ENCODE measurements at regions not wholly inside any gene's neighbourhood (a gene's known extent, or its start where the extent isn't known, plus 50 kb on each side); places are given as distances from the start of the nearest gene placed in this dataset.

- H3K4me3 ChIP-seq (ENCODE audit: low read depth in 2 of 2, low read length in 2 of 2) = no peak overlapping the region
- H3K27ac ChIP-seq (ENCODE audit: low read length) = no peak overlapping the region; the same call in 1 of the 2 replicates
- ChIA-PET POLR2A (no interaction called here), CTCF (no interaction called here)
- no peaks in the 10 kb centered on the region for H3K9me3 ChIP-seq (ENCODE audit: control insufficient read depth, insufficient read depth, low read depth, low read length)
- no peak for ATAC-seq
- DNase-seq (ENCODE audit: low read depth, low spot score) = no peak
- H3K27me3 ChIP-seq (ENCODE audit: control insufficient read depth, insufficient read depth, low read length) = no peaks in the 10 kb centered on the region
- H3K4me1 ChIP-seq (ENCODE audit: control insufficient read depth, insufficient read depth, low read length) = no peaks in the 10 kb centered on the region
- intact Hi-C loops (cut with micrococcal nuclease; ENCODE audit: unreplicated experiment) = no loop called here
- no peak for TF ChIP-seq TCF7L2 (IDR thresholded peaks at IDR 0.05; ENCODE audit: low read depth, low read length)
- no peak for TF ChIP-seq REST (IDR thresholded peaks at IDR 0.05; ENCODE audit: insufficient read depth in 1 of 2, low read depth in 2 of 2, low read length in 1 of 2)
- TF ChIP-seq CTCF (IDR thresholded peaks at IDR 0.05) = no peak
- TF ChIP-seq SIN3A (IDR thresholded peaks at IDR 0.05; ENCODE audit: borderline replicate concordance, insufficient read depth, low read depth, low read length) = no peak
- no peak for TF ChIP-seq POLR2AphosphoS5 (IDR thresholded peaks at IDR 0.05; ENCODE audit: low read depth, low read length)
- in situ Hi-C loops (cut with HindIII; ENCODE audit: low pct_unique_long_range_greater_than_20kb, low sequenced_read_pairs) = no loop called here
- no peaks in the 10 kb centered on the region for H3K36me3 ChIP-seq (ENCODE audit: control insufficient read depth, insufficient read depth, low read length)
- no TSS peak for BruUV-seq (replicated peaks)
Measured at GRCh38 chr9:115689331-115689730, 464.3 kb upstream of the PAPPA start.

- TF ChIP-seq TCF7L2 (IDR thresholded peaks at IDR 0.05; ENCODE audit: low read depth, low read length) = no peak
- no peak for TF ChIP-seq SIN3A (IDR thresholded peaks at IDR 0.05; ENCODE audit: borderline replicate concordance, insufficient read depth, low read depth, low read length)
- no peak for TF ChIP-seq POLR2AphosphoS5 (IDR thresholded peaks at IDR 0.05; ENCODE audit: low read depth, low read length)
- no peak for TF ChIP-seq REST (IDR thresholded peaks at IDR 0.05; ENCODE audit: insufficient read depth in 1 of 2, low read depth in 2 of 2, low read length in 1 of 2)
- TF ChIP-seq CTCF (IDR thresholded peaks at IDR 0.05) = no peak
- DNase-seq (ENCODE audit: low read depth, low spot score) = no peak
- no peak for ATAC-seq
- H3K27ac ChIP-seq (ENCODE audit: low read length) = no peak overlapping the region; the same call in 1 of the 2 replicates
- H3K4me1 ChIP-seq (ENCODE audit: control insufficient read depth, insufficient read depth, low read length) = no peaks in the 10 kb centered on the region
- BruUV-seq (replicated peaks) = no TSS peak
- no peak overlapping the region for H3K4me3 ChIP-seq (ENCODE audit: low read depth in 2 of 2, low read length in 2 of 2)
- POLR2A ChIA-PET = no interaction called here
- H3K36me3 ChIP-seq (ENCODE audit: control insufficient read depth, insufficient read depth, low read length) = no peaks in the 10 kb centered on the region
- CTCF ChIA-PET = no interaction called here
- intact Hi-C loops (cut with micrococcal nuclease; ENCODE audit: unreplicated experiment) = no loop called here
- no peaks in the 10 kb centered on the region for H3K9me3 ChIP-seq (ENCODE audit: control insufficient read depth, insufficient read depth, low read depth, low read length)
- in situ Hi-C loops (cut with HindIII; ENCODE audit: low pct_unique_long_range_greater_than_20kb, low sequenced_read_pairs) = no loop called here
- H3K27me3 ChIP-seq (ENCODE audit: control insufficient read depth, insufficient read depth, low read length) = no peaks in the 10 kb centered on the region
Measured at GRCh38 chr9:115690786-115691496, 462.6 kb upstream of the PAPPA start.
